Mucosa of descending colon (tissue), 3 donors: ENCODE measurements at regions not wholly inside any gene's neighbourhood (a gene's known extent, or its start where the extent isn't known, plus 50 kb on each side); places are given as distances from the start of the nearest gene placed in this dataset.
A peak's percentile ranks its signal among the peaks of the same experiment; 100 is the strongest.

Experiments
- ATAC-seq: fragments of 200-7000 bp; cut with Tn5 transposase; one replicate; pipeline ENCODE4 v1.9.1; 2020; ENCODE audit warnings: mild to moderate bottlenecking, moderate library complexity
- DNase-seq, 3 donors: peaks; one replicate each; pipeline ENCODE4 v3.0.0-alpha.2; 2020
- H3K36me3 ChIP-seq: fragments of 200-600 bp; one replicate; pipeline ENCODE4 v1.8.0; 2021; ENCODE audit warnings: low read depth, mild to moderate bottlenecking
- H3K4me1 ChIP-seq: fragments of 200-600 bp; one replicate; pipeline ENCODE4 v1.8.0; 2021; ENCODE audit warnings: low read depth, mild to moderate bottlenecking
- H3K4me3 ChIP-seq: fragments of 200-600 bp; one replicate; pipeline ENCODE4 v1.8.0; 2021; ENCODE audit warnings: mild to moderate bottlenecking
- H3K9me3 ChIP-seq: fragments of 200-600 bp; one replicate; pipeline ENCODE4 v1.8.0; 2021; ENCODE audit warnings: mild to moderate bottlenecking
- intact Hi-C, 2 donors: fragments of 100-400 bp; cut with DNase I in 1 of 2; cut with micrococcal nuclease in 1 of 2; formaldehyde crosslinking; loops; one replicate each; pipeline versions ENCODE4 v1.11.0 to v1.11.1; 2022; cut with DNase I, micrococcal nuclease
- TF ChIP-seq, protein P1 (sequence below): fragments of 200-600 bp; IDR thresholded peaks from one replicate; pipeline ENCODE4 v1.8.0; 2022; ENCODE audit warnings: antibody characterized with exemption, mild to moderate bottlenecking
- donor health status: DM: no; HTN: no; CAD: no; lungs with moderate emphysema.
- donor health status: DM: no; HTN: no; CAD: no.
- donor health status: DM: no; HTN: yes; CAD: no.

GRCh38 chr2:220648628-220649027 lies 923.5 kb downstream of the EPHA4 start:
- Histone ChIP-seq H3K36me3 (no peaks in the 10 kb centered on the region), H3K4me3 (no peak overlapping the region), H3K9me3 (no peaks in the 10 kb centered on the region), H3K4me1 (no peaks in the 10 kb centered on the region)
- intact Hi-C loops = no loop called here
- ATAC-seq (no peak), DNase-seq (no peak)
- TF ChIP-seq, protein P1, sequence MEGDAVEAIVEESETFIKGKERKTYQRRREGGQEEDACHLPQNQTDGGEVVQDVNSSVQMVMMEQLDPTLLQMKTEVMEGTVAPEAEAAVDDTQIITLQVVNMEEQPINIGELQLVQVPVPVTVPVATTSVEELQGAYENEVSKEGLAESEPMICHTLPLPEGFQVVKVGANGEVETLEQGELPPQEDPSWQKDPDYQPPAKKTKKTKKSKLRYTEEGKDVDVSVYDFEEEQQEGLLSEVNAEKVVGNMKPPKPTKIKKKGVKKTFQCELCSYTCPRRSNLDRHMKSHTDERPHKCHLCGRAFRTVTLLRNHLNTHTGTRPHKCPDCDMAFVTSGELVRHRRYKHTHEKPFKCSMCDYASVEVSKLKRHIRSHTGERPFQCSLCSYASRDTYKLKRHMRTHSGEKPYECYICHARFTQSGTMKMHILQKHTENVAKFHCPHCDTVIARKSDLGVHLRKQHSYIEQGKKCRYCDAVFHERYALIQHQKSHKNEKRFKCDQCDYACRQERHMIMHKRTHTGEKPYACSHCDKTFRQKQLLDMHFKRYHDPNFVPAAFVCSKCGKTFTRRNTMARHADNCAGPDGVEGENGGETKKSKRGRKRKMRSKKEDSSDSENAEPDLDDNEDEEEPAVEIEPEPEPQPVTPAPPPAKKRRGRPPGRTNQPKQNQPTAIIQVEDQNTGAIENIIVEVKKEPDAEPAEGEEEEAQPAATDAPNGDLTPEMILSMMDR = no peak

DNA sequence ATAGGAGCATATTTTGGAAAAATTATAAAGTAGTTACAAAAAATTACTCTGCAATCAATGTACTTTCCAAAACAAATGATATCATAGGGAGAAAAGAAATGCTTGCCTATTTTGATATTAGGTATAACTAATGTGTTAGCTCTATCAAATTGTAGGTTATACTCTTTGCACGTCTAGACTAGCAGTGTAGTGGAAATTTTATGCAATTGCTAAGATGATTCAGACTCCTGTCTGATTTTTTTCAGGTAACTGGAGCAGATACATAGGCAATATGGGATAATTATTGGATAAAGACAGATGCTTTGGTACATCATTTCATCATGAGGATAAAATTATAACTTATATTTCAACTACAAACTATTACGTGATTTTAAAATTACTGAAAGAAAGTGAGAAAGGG lies 918.3 kb downstream of the EPHA4 start:
- ATAC-seq (no peak), DNase-seq (no peak)
- intact Hi-C loops = no loop called here
- Histone ChIP-seq H3K9me3 (no peaks in the 10 kb centered on the region), H3K4me1 (no peaks in the 10 kb centered on the region), H3K4me3 (no peak overlapping the region), H3K36me3 (no peaks in the 10 kb centered on the region)
- TF ChIP-seq, protein P1 = no peak

- Histone ChIP-seq H3K4me1 (no peaks in the 10 kb centered on the region), H3K36me3 (no peaks in the 10 kb centered on the region), H3K9me3 (no peaks in the 10 kb centered on the region), H3K4me3 (no peak overlapping the region)
- intact Hi-C loops = no loop called here
- ATAC-seq = no peak
- DNase-seq = no peak
- TF ChIP-seq, protein P1 = no peak
These were observed 917.8 kb downstream of the EPHA4 start for GRCh38 chr2:220654322-220654721.

- intact Hi-C loops = no loop called here
- DNase-seq (peak in 1 of 3 donors; percentile 54), ATAC-seq (peak; percentile 93)
- no peak overlapping the region for H3K4me3 ChIP-seq
- peaks cover 4% of the 10 kb centered on the region for H3K4me1 ChIP-seq
- TF ChIP-seq, protein P1 = no peak
- no peaks in the 10 kb centered on the region for H3K9me3 ChIP-seq
- no peaks in the 10 kb centered on the region for H3K36me3 ChIP-seq
These were observed 911.6 kb downstream of the EPHA4 start for GRCh38 chr2:220660277-220661145.

DNA sequence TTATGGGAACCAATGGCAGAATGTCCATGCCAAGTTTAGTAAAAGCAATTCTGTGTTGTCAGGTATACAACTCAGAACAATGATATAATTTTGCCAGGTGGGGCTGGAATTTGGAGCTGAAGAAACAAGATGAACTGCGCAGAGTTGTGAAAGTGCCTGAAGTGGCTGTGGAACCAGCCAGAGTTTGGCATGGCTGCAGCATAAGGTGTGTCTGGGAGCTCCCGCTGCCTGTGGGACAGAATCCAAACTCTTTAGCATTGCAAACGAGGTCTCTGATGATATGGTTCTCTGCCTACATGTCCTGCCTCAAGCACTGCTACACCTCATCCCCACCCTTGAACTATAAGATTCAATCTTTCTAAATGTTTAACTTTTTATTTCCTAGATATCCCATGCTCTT lies 909.7 kb downstream of the EPHA4 start:
- ATAC-seq (peak; percentile 61), DNase-seq (peak in 1 of 3 donors; percentile 6)
- no peaks in the 10 kb centered on the region for H3K9me3 ChIP-seq
- H3K36me3 ChIP-seq = no peaks in the 10 kb centered on the region
- no peak overlapping the region for H3K4me3 ChIP-seq
- H3K4me1 ChIP-seq = peaks cover 4% of the 10 kb centered on the region
- intact Hi-C loops = no loop called here
- TF ChIP-seq, protein P1 = no peak
